ENCODE measurements at regions not wholly inside any gene's neighbourhood (a gene's known extent, or its start where the extent isn't known, plus 50 kb on each side); places are given as distances from the start of the nearest gene placed in this dataset.

GRCh38 chr16:5852151-5852550 lies 754.6 kb upstream of the EEF2KMT start:
- DNase-seq (ENCODE audit: low read depth, low spot score), result no peak
- H3K9me3 ChIP-seq (ENCODE audit: control insufficient read depth, insufficient read depth, low read length), result peaks cover 47% of the 10 kb centered on the region
- POLR2A ChIA-PET, result no interaction called here
- H3K27ac ChIP-seq (ENCODE audit: low read depth, low read length), result no peak overlapping the region
- H3K4me3 ChIP-seq (ENCODE audit: low read depth, low read length), result no peak overlapping the region
- TF ChIP-seq CTCF (IDR thresholded peaks at IDR 0.05; ENCODE audit: low read depth, low read length), result no peak
- H3K27me3 ChIP-seq (ENCODE audit: control insufficient read depth, insufficient read depth, low read length), result no peaks in the 10 kb centered on the region
- CTCF ChIA-PET, result no interaction called here

- Histone ChIP-seq H3K27me3 (ENCODE audit: control insufficient read depth, insufficient read depth, low read length) (no peaks in the 10 kb centered on the region), H3K27ac (ENCODE audit: low read depth, low read length) (no peak overlapping the region), H3K9me3 (ENCODE audit: control insufficient read depth, insufficient read depth, low read length) (peaks cover 51% of the 10 kb centered on the region), H3K4me3 (ENCODE audit: low read depth, low read length) (no peak overlapping the region)
- ChIA-PET CTCF (no interaction called here), POLR2A (no interaction called here)
- no peak for TF ChIP-seq CTCF (IDR thresholded peaks at IDR 0.05; ENCODE audit: low read depth, low read length)
- no peak for DNase-seq (ENCODE audit: low read depth, low spot score)
Measured at GRCh38 chr16:5851393-5851982, 753.9 kb upstream of the EEF2KMT start.

GRCh38 chr16:5850632-5851392 lies 753.2 kb upstream of the EEF2KMT start:
- POLR2A ChIA-PET, result no interaction called here
- no peak overlapping the region for H3K27ac ChIP-seq (ENCODE audit: low read depth, low read length)
- no peak for TF ChIP-seq CTCF (IDR thresholded peaks at IDR 0.05; ENCODE audit: low read depth, low read length)
- H3K27me3 ChIP-seq (ENCODE audit: control insufficient read depth, insufficient read depth, low read length), result no peaks in the 10 kb centered on the region
- no peak overlapping the region for H3K4me3 ChIP-seq (ENCODE audit: low read depth, low read length)
- DNase-seq (ENCODE audit: low read depth, low spot score), result no peak
- CTCF ChIA-PET, result no interaction called here
- peaks cover 55% of the 10 kb centered on the region for H3K9me3 ChIP-seq (ENCODE audit: control insufficient read depth, insufficient read depth, low read length)

- CTCF ChIA-PET, result no interaction called here
- H3K4me3 ChIP-seq (ENCODE audit: low read depth, low read length), result no peak overlapping the region
- DNase-seq (ENCODE audit: low read depth, low spot score), result no peak
- no peak overlapping the region for H3K27ac ChIP-seq (ENCODE audit: low read depth, low read length)
- no peaks in the 10 kb centered on the region for H3K27me3 ChIP-seq (ENCODE audit: control insufficient read depth, insufficient read depth, low read length)
- POLR2A ChIA-PET, result no interaction called here
- H3K9me3 ChIP-seq (ENCODE audit: control insufficient read depth, insufficient read depth, low read length), result peaks cover 48% of the 10 kb centered on the region
- no peak for TF ChIP-seq CTCF (IDR thresholded peaks at IDR 0.05; ENCODE audit: low read depth, low read length)
Measured at GRCh38 chr16:5845046-5845445, 747.5 kb upstream of the EEF2KMT start.

- DNase-seq (ENCODE audit: low read depth, low spot score), result no peak
- POLR2A ChIA-PET, result no interaction called here
- no peaks in the 10 kb centered on the region for H3K27me3 ChIP-seq (ENCODE audit: control insufficient read depth, insufficient read depth, low read length)
- H3K9me3 ChIP-seq (ENCODE audit: control insufficient read depth, insufficient read depth, low read length), result peaks cover 36% of the 10 kb centered on the region
- TF ChIP-seq CTCF (IDR thresholded peaks at IDR 0.05; ENCODE audit: low read depth, low read length), result no peak
- H3K27ac ChIP-seq (ENCODE audit: low read depth, low read length), result no peak overlapping the region
- no peak overlapping the region for H3K4me3 ChIP-seq (ENCODE audit: low read depth, low read length)
- CTCF ChIA-PET, result no interaction called here
Measured at GRCh38 chr16:5841974-5842373, 744.4 kb upstream of the EEF2KMT start.
